ENCODE measurements at regions not wholly inside any gene's neighbourhood (a gene's known extent, or its start where the extent isn't known, plus 50 kb on each side); places are given as distances from the start of the nearest gene placed in this dataset.
A peak's percentile ranks its signal among the peaks of the same experiment; 100 is the strongest.

DNA sequence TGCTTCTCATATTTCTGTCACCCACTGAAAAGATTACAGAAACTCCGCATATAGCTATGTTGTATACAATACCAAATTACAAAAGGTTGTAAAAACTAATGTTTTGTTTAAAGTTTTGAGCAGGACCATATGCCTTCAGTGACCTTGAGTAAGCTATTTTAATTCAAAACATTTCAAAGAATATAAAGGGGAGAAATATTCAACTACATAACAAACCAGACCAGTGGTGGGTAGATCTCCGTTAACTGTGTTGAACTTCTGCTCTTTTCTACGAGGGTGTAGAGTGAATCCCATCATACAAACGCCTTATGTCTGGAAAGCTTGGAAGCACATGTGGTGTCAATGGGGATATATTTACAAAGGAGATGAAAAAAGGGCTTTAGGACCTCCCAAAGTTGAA, 68.4 kb upstream of the NR2F2 start:
- Histone ChIP-seq H3K27me3 (no peaks in the 10 kb centered on the region), H3K9me3 (ENCODE audit: low read depth) (no peaks in the 10 kb centered on the region), H3K4me1 (ENCODE audit: low read depth) (peaks cover 17% of the 10 kb centered on the region), H3K36me3 (no peaks in the 10 kb centered on the region), H3K4me3 (no peak overlapping the region), H3K27ac (no peak overlapping the region)
- TF ChIP-seq CTCF (IDR thresholded peaks at IDR 0.05; ENCODE audit: low read depth, low read length), result no peak
- no peak for DNase-seq (ENCODE audit: low read depth in 1 of 2, low spot score in 1 of 2)

- DNase-seq (ENCODE audit: low read depth in 1 of 2, low spot score in 1 of 2), result no peak
- Histone ChIP-seq H3K9me3 (ENCODE audit: low read depth) (no peaks in the 10 kb centered on the region), H3K36me3 (no peaks in the 10 kb centered on the region), H3K27ac (no peak overlapping the region), H3K4me1 (ENCODE audit: low read depth) (peaks cover 17% of the 10 kb centered on the region), H3K4me3 (no peak overlapping the region), H3K27me3 (no peaks in the 10 kb centered on the region)
- TF ChIP-seq CTCF (IDR thresholded peaks at IDR 0.05; ENCODE audit: low read depth, low read length), result no peak
Observed at GRCh38 chr15:96262549-96263489, 67.7 kb upstream of the NR2F2 start.

- Histone ChIP-seq H3K27me3 (no peaks in the 10 kb centered on the region), H3K27ac (peak overlapping the region; percentile 4), H3K4me1 (ENCODE audit: low read depth) (peaks cover 17% of the 10 kb centered on the region)
Observed at GRCh38 chr15:96264351-96264798, 66.1 kb upstream of the NR2F2 start.

DNA sequence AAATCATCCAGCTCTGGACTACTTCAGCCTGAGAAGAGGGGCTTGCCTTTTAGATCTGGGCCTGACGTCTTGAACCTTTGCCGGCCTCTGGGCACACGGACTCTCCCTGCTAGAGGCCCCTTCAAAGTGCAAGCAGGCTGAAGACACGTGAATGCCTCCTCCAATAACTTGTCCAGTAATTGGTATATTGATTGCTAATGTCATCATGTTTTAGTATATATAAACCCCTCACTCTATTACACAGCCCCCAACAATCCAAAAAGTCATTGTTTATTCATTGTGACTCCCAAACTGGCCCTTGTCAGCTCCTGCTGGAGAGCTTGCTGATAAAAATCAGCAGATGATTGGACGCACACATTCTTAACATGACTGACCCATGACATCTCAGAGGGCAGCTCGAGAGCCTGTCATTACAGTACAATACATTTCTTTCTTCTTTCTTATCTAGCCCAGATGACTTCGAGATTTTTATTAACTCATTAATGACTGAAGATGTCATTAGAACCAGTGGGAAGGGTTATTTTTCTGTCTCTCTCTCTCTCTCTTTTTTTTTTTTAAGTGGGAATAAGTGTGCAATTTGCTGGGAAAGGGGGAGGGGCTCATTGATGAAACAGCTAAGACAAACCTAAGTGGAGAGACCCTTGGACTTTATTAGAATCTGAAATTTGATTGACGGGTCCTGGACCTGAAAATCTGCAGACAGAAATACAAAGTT, 65.5 kb upstream of the NR2F2 start:
- DNase-seq (ENCODE audit: low read depth in 1 of 2, low spot score in 1 of 2), result peak; percentile 25 to 30
- Histone ChIP-seq H3K4me3 (no peak overlapping the region), H3K4me1 (ENCODE audit: low read depth) (peaks cover 17% of the 10 kb centered on the region), H3K9me3 (ENCODE audit: low read depth) (no peaks in the 10 kb centered on the region), H3K27ac (peak overlapping the region; percentile 4), H3K27me3 (no peaks in the 10 kb centered on the region), H3K36me3 (no peaks in the 10 kb centered on the region)
- no peak for TF ChIP-seq CTCF (IDR thresholded peaks at IDR 0.05; ENCODE audit: low read depth, low read length)

More at GRCh38 chr15:96264351-96264798, 66.1 kb upstream of the NR2F2 start:
- TF ChIP-seq CTCF (IDR thresholded peaks at IDR 0.05; ENCODE audit: low read depth, low read length), result no peak
- no peaks in the 10 kb centered on the region for H3K36me3 ChIP-seq
- H3K9me3 ChIP-seq (ENCODE audit: low read depth), result no peaks in the 10 kb centered on the region
- no peak overlapping the region for H3K4me3 ChIP-seq
- DNase-seq (ENCODE audit: low read depth in 1 of 2, low spot score in 1 of 2), result no peak

DNA sequence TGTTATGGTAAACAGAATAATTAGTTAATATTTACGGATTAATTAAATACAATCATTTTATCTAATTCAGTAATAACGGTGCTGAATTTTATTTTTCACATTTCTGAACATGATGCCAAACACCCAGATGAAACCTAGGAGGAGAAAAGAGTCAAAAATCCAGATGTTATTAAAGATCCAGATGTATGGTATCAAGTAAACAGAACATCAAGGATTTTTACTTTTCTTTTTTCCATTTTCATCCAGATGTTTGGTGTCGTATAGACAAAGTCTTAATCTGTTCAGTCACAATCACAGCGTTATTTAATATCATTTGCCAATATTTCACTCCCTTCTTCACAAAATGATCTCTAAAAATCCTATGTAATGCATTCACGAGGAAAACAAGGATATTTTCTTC, 64.0 kb upstream of the NR2F2 start:
- Histone ChIP-seq H3K9me3 (ENCODE audit: low read depth) (no peaks in the 10 kb centered on the region), H3K4me1 (ENCODE audit: low read depth) (peaks cover 17% of the 10 kb centered on the region), H3K36me3 (no peaks in the 10 kb centered on the region), H3K4me3 (no peak overlapping the region), H3K27ac (no peak overlapping the region), H3K27me3 (no peaks in the 10 kb centered on the region)
- no peak for TF ChIP-seq CTCF (IDR thresholded peaks at IDR 0.05; ENCODE audit: low read depth, low read length)
- no peak for DNase-seq (ENCODE audit: low read depth in 1 of 2, low spot score in 1 of 2)

Data from cardiac muscle cell (in vitro differentiated cells and primary cell).